ENCODE measurements at regions not wholly inside any gene's neighbourhood (a gene's known extent, or its start where the extent isn't known, plus 50 kb on each side); places are given as distances from the start of the nearest gene placed in this dataset.

DNA sequence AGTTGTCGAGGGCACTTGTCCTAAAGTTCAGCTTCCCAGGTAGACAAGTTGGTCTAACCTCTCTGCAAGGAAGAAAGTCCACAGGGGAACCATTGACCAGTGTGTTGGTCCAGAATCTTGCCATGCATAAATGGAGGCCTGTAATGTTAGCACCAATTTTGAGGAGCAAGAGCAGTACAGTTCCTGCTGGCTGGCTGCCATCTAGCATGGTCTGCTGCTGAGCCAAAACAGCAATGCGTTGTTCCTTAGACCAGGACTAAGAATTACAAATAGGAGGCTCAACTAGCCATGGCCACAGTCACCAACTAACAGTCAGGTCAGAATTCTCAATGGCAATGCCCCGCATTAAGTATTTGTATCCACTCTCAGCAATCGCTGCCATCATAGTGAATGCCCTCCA lies 72.8 kb upstream of the WIPF1 start:
- BruUV-seq (replicated peaks), result no TSS peak
- no peaks in the 10 kb centered on the region for H3K9me2 ChIP-seq (ENCODE audit: insufficient read depth)
- RAD21 ChIA-PET (ENCODE audit: low non-redundant PET in 1 of 2, low total read pairs in 2 of 2, uncharacterized antibody in 2 of 2, unreplicated experiment in 2 of 2), result no interaction called here
- intact Hi-C loops (cut with micrococcal nuclease), result no loop called here
- no peaks in the 10 kb centered on the region for H4K20me1 ChIP-seq (ENCODE audit: insufficient read depth)
- no peak for TF ChIP-seq ZFX (IDR thresholded peaks at IDR 0.05)
- no peak for TF ChIP-seq ELF1 (IDR thresholded peaks at IDR 0.05; ENCODE audit: borderline replicate concordance, low read depth)
- TF ChIP-seq, protein P1, sequence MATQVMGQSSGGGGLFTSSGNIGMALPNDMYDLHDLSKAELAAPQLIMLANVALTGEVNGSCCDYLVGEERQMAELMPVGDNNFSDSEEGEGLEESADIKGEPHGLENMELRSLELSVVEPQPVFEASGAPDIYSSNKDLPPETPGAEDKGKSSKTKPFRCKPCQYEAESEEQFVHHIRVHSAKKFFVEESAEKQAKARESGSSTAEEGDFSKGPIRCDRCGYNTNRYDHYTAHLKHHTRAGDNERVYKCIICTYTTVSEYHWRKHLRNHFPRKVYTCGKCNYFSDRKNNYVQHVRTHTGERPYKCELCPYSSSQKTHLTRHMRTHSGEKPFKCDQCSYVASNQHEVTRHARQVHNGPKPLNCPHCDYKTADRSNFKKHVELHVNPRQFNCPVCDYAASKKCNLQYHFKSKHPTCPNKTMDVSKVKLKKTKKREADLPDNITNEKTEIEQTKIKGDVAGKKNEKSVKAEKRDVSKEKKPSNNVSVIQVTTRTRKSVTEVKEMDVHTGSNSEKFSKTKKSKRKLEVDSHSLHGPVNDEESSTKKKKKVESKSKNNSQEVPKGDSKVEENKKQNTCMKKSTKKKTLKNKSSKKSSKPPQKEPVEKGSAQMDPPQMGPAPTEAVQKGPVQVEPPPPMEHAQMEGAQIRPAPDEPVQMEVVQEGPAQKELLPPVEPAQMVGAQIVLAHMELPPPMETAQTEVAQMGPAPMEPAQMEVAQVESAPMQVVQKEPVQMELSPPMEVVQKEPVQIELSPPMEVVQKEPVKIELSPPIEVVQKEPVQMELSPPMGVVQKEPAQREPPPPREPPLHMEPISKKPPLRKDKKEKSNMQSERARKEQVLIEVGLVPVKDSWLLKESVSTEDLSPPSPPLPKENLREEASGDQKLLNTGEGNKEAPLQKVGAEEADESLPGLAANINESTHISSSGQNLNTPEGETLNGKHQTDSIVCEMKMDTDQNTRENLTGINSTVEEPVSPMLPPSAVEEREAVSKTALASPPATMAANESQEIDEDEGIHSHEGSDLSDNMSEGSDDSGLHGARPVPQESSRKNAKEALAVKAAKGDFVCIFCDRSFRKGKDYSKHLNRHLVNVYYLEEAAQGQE (IDR thresholded peaks at IDR 0.05; ENCODE audit: low read depth), result no peak
- TF ChIP-seq, protein P2, sequence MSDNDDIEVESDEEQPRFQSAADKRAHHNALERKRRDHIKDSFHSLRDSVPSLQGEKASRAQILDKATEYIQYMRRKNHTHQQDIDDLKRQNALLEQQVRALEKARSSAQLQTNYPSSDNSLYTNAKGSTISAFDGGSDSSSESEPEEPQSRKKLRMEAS (IDR thresholded peaks at IDR 0.05), result no peak
- TF ChIP-seq, protein P3, sequence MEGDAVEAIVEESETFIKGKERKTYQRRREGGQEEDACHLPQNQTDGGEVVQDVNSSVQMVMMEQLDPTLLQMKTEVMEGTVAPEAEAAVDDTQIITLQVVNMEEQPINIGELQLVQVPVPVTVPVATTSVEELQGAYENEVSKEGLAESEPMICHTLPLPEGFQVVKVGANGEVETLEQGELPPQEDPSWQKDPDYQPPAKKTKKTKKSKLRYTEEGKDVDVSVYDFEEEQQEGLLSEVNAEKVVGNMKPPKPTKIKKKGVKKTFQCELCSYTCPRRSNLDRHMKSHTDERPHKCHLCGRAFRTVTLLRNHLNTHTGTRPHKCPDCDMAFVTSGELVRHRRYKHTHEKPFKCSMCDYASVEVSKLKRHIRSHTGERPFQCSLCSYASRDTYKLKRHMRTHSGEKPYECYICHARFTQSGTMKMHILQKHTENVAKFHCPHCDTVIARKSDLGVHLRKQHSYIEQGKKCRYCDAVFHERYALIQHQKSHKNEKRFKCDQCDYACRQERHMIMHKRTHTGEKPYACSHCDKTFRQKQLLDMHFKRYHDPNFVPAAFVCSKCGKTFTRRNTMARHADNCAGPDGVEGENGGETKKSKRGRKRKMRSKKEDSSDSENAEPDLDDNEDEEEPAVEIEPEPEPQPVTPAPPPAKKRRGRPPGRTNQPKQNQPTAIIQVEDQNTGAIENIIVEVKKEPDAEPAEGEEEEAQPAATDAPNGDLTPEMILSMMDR (IDR thresholded peaks at IDR 0.05 in 2 of 3, conservative IDR thresholded peaks at IDR 0.05 in 1 of 3; ENCODE audit: borderline replicate concordance in 1 of 3, insufficient read depth in 1 of 3, low read depth in 2 of 3, low read length in 2 of 3), result no peak
- TF ChIP-seq FOSL1 (IDR thresholded peaks at IDR 0.05; ENCODE audit: low read depth), result no peak
- TF ChIP-seq SP1 (IDR thresholded peaks at IDR 0.05; ENCODE audit: low read depth), result no peak
- no peak for TF ChIP-seq YY1 (IDR thresholded peaks at IDR 0.05; ENCODE audit: extremely low read depth, insufficient replicate concordance, low read depth, low read length)
- TF ChIP-seq, protein P4, sequence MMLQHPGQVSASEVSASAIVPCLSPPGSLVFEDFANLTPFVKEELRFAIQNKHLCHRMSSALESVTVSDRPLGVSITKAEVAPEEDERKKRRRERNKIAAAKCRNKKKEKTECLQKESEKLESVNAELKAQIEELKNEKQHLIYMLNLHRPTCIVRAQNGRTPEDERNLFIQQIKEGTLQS (IDR thresholded peaks at IDR 0.05), result no peak
- TF ChIP-seq JUND (IDR thresholded peaks at IDR 0.05), result no peak
- TF ChIP-seq RAD21 (IDR thresholded peaks at IDR 0.05; ENCODE audit: low read depth), result no peak
- no peak for TF ChIP-seq POLR2A (IDR thresholded peaks at IDR 0.05; ENCODE audit: borderline replicate concordance, extremely low read depth, insufficient read depth, insufficient read length)
- TF ChIP-seq CBX3 (IDR thresholded peaks at IDR 0.05; ENCODE audit: low read depth), result no peak
- no peak for TF ChIP-seq ZNF274 (IDR thresholded peaks at IDR 0.05; ENCODE audit: low read depth, low read length)
- TF ChIP-seq SRF (IDR thresholded peaks at IDR 0.05; ENCODE audit: low read depth), result no peak
- TF ChIP-seq EZH2 (IDR thresholded peaks at IDR 0.05), result no peak
- TF ChIP-seq SIN3A (IDR thresholded peaks at IDR 0.05; ENCODE audit: low read depth), result no peak
- no peak for TF ChIP-seq EGR1 (IDR thresholded peaks at IDR 0.05; ENCODE audit: low read depth)
- TF ChIP-seq CEBPB (IDR thresholded peaks at IDR 0.05; ENCODE audit: low read depth), result no peak
- no peaks in the 10 kb centered on the region for H3K27me3 ChIP-seq (ENCODE audit: insufficient read depth, low read length)
- H3K9ac ChIP-seq (ENCODE audit: low read length), result no peak overlapping the region
- H3K79me2 ChIP-seq (ENCODE audit: insufficient read depth, low read length), result no peaks in the 10 kb centered on the region
- H2AFZ ChIP-seq (ENCODE audit: low read depth, low read length, poor library complexity, severe bottlenecking), result no peak overlapping the region
- no peak overlapping the region for H3K4me3 ChIP-seq (replicated peaks in 1 of 2; ENCODE audit: low read depth in 1 of 2, low read length in 2 of 2)
- POLR2A ChIA-PET, result no interaction called here
- no peaks in the 10 kb centered on the region for H3K4me1 ChIP-seq (ENCODE audit: control insufficient read depth in 1 of 2, insufficient read depth in 2 of 2, low read length in 2 of 2)
- no peak for ATAC-seq
- no peaks in the 10 kb centered on the region for H3K36me3 ChIP-seq (ENCODE audit: control insufficient read depth in 1 of 2, insufficient read depth in 2 of 2, low read length in 2 of 2)
- CTCF ChIA-PET, result no interaction called here
- no peak overlapping the region for H3K27ac ChIP-seq (ENCODE audit: low read depth, low read length)
- DNase-seq (ENCODE audit: low read depth, low spot score), result no peak
- 0 out of 4 replicates have a peak, but pooled peaks cover 0 to 3% of the 10 kb centered on the region in 2 experiments for H3K9me3 ChIP-seq (ENCODE audit: control insufficient read depth in 1 of 2, insufficient read depth in 1 of 2, low read depth in 1 of 2, low read length in 2 of 2)
- H3K4me2 ChIP-seq (ENCODE audit: low read length), result no peak overlapping the region
